GM18507 (cell line): ENCODE measurements at regions not wholly inside any gene's neighbourhood (a gene's known extent, or its start where the extent isn't known, plus 50 kb on each side); places are given as distances from the start of the nearest gene placed in this dataset.
"Not testable (repeated sequence)": the region's sequence is repeated elsewhere in the genome, so short reads cannot be mapped to it uniquely, and the experiment has no call there.

ENCODE experiments used
- DNase-seq: peaks from one replicate; pipeline ENCODE4 v3.0.0; 2011; ENCODE audit warnings: low read depth; ENCODE audit not compliant: insufficient read length; ENCODE audit errors: extremely low spot score
- FAIRE-seq: peaks from 2 replicates; lab custom pipeline; 2011; peaks lifted over from hg19 to GRCh38; lab: Jason Lieb, UNC

- DNase-seq (no peak), FAIRE-seq (no peak)
Measured at GRCh38 chr6:34646714-34647113, 49.9 kb downstream of the ILRUN start.

DNA sequence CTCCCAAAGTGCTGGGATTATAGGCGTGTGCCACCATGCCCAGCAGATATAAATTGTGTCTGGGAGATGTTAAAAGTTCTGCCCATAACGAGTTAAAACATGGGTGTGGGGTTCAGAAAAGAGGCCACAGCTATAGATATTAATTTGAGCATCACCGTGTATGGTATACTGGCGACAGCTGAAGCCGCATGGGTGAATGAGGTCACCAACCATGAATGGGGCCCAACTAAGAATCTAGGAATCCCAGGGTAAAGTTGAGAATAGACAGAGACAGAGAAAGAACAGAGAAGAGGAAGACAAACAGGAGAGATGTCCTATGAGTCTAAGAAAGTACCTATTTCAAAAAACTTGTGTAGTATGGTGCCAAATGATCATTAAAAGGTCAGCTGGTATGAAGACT is 50.9 kb downstream of the ILRUN start:
- DNase-seq: no peak
- FAIRE-seq: no peak

DNA sequence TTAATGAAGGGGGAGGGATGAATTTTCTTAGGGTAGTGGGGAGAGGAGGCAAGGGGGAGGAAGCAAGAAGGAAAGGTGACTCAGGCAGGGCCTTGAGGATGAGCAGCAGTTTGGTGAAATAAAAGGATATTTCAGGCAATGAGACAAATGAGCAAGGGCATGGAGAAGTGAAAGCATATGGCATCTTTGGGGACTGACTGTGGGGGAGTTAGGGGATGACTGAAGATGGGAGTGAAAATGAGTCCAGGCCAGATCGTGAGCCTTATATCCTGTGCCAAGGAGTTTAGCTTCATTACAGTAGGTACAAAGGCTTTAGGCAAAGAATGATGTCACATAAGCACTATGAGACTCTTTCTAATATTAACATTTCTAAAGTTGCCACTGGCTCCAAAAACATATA is 51.9 kb downstream of the ILRUN start:
- FAIRE-seq: no peak
- DNase-seq: no peak

DNA sequence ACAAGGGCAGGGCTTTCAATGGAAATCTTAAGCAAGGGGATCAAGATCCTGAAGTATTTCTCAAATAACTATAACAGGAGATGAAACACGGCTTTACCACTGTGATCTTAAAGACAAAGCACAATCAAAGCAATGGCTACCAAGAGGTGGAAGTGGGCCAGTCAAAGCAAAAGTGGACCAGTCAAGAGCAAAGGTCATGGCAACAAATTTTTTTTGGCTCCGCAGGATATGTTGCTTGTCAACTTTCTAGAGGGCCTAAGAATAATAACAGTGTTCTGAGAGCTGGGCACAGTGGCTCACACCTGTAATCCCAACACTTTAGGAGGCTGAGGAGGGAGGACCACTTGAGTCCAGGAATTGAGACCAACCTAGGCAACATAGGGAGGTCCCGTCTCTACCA is 54.1 kb downstream of the ILRUN start:
- no peak for DNase-seq
- FAIRE-seq: no peak

DNA sequence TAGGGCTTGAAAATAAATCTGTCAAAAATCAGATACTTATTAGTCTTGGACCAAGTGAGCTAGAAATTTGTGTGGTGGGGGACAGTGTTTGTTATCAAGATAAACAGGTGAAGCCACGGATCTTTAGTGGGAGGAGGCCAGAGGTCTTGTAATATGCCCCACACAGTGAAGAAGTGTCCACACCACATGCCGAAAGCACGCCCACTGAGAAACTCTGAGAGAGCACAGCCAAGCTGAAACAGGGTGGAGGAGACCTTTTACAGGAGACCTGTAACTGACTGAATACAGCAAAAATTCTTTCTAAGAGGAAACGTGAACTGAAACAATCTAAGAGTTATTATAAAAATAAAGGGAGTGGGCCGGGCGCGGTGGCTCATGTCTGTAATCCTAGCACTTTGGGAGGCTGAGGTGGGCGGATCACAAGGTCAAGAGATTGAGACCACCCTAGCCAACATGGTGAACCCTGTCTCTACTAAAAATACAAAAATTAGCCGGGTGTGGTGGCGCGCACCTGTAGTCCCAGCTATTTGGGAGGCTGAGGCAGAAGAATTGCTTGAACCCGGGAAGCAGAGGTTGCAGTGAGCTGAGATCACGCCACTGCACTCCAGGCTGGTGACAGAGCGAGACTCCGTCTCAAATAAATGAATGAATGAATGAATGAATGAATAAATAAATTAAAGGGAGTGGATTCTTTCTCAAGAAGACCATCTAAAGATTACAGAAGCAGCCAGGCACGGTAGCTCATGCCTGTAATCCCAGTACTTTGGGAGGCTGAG is 56.3 kb downstream of the ILRUN start:
- DNase-seq: not testable (repeated sequence)
- peak; percentile 71 for FAIRE-seq

DNA sequence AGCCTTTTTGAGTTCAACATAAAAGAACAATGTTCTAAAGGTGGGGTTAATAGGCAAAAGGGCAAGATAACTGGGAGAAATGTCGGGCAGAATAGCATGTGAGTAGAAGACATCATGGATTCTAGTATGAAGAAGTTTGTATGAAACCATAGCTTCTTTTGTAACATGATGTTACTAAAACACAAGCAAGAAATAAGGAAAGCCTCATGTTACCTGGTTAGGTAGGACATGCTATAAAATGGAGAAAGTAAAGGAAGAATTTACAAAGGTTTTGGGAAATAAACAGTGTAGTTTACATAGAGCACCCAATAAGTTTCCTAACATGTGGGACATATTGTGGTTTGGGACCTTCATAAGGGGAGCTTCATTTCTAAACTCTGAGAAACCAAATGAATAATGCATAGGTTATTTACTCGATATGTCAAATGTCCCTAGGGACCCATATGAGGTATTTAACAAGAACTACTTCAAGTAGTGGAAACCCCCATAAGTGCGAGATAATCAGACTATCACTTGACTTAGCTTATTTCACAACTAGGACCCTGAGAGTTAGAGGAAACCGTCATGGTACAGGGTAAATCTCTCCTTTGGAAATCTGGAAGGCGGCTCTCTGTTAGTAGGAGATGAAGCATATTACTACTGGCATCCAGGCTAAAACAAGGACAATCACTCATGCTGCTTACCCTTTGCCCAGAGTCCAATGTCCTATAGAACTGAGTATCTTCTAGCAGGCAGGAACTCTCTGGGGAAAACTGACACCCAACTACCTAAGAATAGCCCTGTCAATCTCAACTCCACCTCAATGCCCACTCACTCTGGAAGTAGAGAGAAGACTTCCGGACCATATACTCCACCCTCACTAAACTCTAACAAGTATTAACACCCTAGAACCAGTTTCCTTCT is 57.5 kb downstream of the ILRUN start:
- FAIRE-seq (peak; percentile 95), DNase-seq (peak; percentile 28)

- DNase-seq: no peak
- no peak for FAIRE-seq
Measured at GRCh38 chr6:34633785-34634184, 62.8 kb downstream of the ILRUN start.

DNA sequence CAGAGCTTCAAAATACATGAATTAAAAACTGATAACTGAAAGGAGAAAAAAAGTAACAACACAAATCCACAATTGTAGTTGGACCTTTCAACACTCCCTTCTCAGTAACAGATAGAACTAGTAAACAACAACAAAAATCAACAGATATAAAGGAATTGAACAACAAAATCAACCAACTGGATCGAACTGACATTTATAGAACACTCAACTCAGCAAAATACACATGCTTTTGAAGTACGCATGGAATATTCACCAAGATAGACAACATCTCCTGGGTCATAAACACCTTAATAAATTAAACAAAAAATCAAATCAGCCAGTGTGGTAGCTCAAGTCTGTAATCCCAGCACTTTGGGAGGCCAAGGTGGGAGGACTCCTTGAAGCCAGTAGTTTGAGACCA is 63.3 kb downstream of the ILRUN start:
- peak; percentile 29 for FAIRE-seq

GRCh38 chr6:34630040-34630439 is 66.5 kb downstream of the ILRUN start:
- DNase-seq (no peak), FAIRE-seq (no peak)

More for the DNA sequence above, 63.3 kb downstream of the ILRUN start:
- no peak for DNase-seq

GRCh38 chr6:34627296-34627695 is 69.3 kb downstream of the ILRUN start:
- FAIRE-seq: no peak
- DNase-seq: no peak

DNA sequence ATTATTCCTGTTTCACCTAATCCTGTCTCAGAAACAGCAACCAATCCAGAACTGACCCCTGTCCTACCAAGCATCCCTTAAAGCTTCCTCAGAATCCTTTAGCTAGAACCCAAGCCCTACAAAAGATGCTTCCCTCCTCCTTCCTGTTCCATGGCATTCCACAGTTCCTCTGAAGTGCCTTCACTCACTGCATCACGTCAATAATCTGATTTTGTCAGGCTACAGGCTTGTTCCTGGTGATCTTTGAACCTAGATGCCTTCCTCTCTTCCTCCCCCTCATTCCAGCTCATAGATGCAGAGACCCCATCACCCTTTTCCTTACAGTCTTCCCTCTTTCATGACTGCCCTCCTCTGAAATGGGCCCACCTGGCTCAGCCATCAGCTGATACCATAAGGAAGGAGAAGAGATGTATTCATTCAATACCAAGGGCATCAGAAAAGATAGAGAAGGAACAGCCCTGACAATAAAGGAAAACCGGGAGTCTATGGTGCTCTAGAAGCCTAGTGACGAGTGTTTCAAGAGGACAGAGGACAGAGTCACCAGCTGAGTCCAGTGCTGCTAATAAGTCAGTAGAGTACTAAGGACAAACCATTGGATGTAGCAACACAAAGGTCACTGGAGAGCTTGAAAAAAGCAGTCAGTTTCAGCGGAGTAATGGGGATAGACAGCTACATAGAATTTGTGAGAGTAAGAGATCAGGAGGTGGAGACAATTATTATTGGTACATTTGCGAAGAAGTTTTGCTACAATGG is 62.5 kb upstream of the SPDEF start:
- DNase-seq: no peak
- FAIRE-seq: no peak

GRCh38 chr6:34617231-34617630 is 61.1 kb upstream of the SPDEF start:
- FAIRE-seq: no peak
- DNase-seq: no peak

GRCh38 chr6:34616227-34616585 is 60.1 kb upstream of the SPDEF start:
- FAIRE-seq (no peak), DNase-seq (no peak)

- DNase-seq (no peak), FAIRE-seq (no peak)
Measured at GRCh38 chr6:34615574-34616226, 59.6 kb upstream of the SPDEF start.

GRCh38 chr6:34610819-34611477 is 54.8 kb upstream of the SPDEF start:
- DNase-seq (no peak), FAIRE-seq (no peak)

- FAIRE-seq: no peak
Measured at GRCh38 chr6:34608321-34609091, 52.4 kb upstream of the SPDEF start.

GRCh38 chr6:34606477-34607265 is 50.5 kb upstream of the SPDEF start:
- FAIRE-seq: no peak

More at GRCh38 chr6:34608321-34609091, 52.4 kb upstream of the SPDEF start:
- no peak for DNase-seq

More at GRCh38 chr6:34606477-34607265, 50.5 kb upstream of the SPDEF start:
- no peak for DNase-seq
